Ectodermal cell (in vitro differentiated cells): ENCODE measurements at regions not wholly inside any gene's neighbourhood (a gene's known extent, or its start where the extent isn't known, plus 50 kb on each side); places are given as distances from the start of the nearest gene placed in this dataset.

Experiments
- H3K27ac ChIP-seq: 2 replicates; pipeline ENCODE4 v1.7.0; 2013; ENCODE audit warnings: mild to moderate bottlenecking, low read depth, low read length; ENCODE audit not compliant: insufficient read depth, poor library complexity, severe bottlenecking
- H3K27me3 ChIP-seq: 2 replicates; pipeline ENCODE4 v1.7.0; 2013; ENCODE audit warnings: mild to moderate bottlenecking, low read length; ENCODE audit not compliant: insufficient read depth, control insufficient read depth, poor library complexity, severe bottlenecking
- H3K36me3 ChIP-seq: one replicate; pipeline ENCODE4 v1.7.0; 2013; ENCODE audit warnings: low read length; ENCODE audit not compliant: control insufficient read depth, insufficient read depth
- H3K4me1 ChIP-seq: one replicate; pipeline ENCODE4 v1.7.0; 2013; ENCODE audit warnings: low read length; ENCODE audit not compliant: control insufficient read depth, insufficient read depth
- H3K4me3 ChIP-seq: 2 replicates; pipeline ENCODE4 v1.7.0; 2013; ENCODE audit warnings: low read depth, low read length, control low read depth; ENCODE audit not compliant: insufficient read depth
- H3K9me3 ChIP-seq: 2 replicates; pipeline ENCODE4 v1.7.0; 2013; ENCODE audit warnings: mild to moderate bottlenecking, low read length, moderate library complexity; ENCODE audit not compliant: control insufficient read depth
- WGBS, 2 experiments: methylation state at CpG; one replicate each; pipeline ENCODE4 v1.1.7; 2013; ENCODE audit warnings: missing lambda C conversion rate in 2 of 2; 5-methylcytosine and 5-hydroxymethylcytosine counted together

GRCh38 chr14:34208532-34208931, 253.5 kb downstream of the SPTSSA start:
- no peaks in the 10 kb centered on the region for H3K9me3 ChIP-seq
- no peak overlapping the region for H3K4me3 ChIP-seq
- H3K36me3 ChIP-seq = no peaks in the 10 kb centered on the region
- 72 to 77% methylated on average over 3 of the region's 3 CpGs for WGBS, 2 experiments
- no peaks in the 10 kb centered on the region for H3K4me1 ChIP-seq
- no peaks in the 10 kb centered on the region for H3K27me3 ChIP-seq
- no peak overlapping the region for H3K27ac ChIP-seq

- WGBS, 2 experiments = 91 to 92% methylated on average over 1 of the region's 1 CpG
- Histone ChIP-seq H3K9me3 (no peaks in the 10 kb centered on the region), H3K27me3 (no peaks in the 10 kb centered on the region), H3K36me3 (no peaks in the 10 kb centered on the region), H3K4me1 (no peaks in the 10 kb centered on the region), H3K4me3 (no peak overlapping the region), H3K27ac (no peak overlapping the region)
Observed at GRCh38 chr14:34205799-34206198, 254.9 kb upstream of the EGLN3 start.

GRCh38 chr14:34204774-34205173, 253.9 kb upstream of the EGLN3 start:
- H3K27me3 ChIP-seq = no peaks in the 10 kb centered on the region
- H3K36me3 ChIP-seq = no peaks in the 10 kb centered on the region
- WGBS, 2 experiments = 95 to 97% methylated on average over 4 of the region's 4 CpGs
- H3K4me3 ChIP-seq = no peak overlapping the region
- H3K27ac ChIP-seq = no peak overlapping the region
- no peaks in the 10 kb centered on the region for H3K9me3 ChIP-seq
- no peaks in the 10 kb centered on the region for H3K4me1 ChIP-seq

DNA sequence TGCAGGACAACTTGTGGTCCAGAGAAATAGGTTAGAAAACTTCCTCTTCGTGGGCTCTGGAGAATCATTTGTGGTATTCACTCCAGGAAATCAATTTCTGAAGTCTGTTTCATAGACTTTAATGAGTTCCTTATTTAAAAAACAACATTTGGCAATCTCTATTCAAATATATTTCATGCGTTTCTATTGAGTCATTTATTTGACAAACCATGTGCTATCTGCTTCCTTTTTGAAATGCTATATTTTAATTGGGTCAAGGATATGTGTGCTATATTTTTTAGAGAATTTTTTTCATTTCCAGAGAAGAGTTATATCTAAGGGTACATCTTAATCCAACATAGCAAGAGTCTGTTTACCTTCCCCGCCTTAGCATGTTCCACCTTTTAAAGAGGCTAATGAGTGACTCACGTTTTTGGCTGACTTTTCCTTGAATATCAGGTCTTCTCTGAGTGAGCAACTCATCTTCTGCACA, 252.4 kb upstream of the EGLN3 start:
- no peaks in the 10 kb centered on the region for H3K27me3 ChIP-seq
- H3K4me3 ChIP-seq = no peak overlapping the region
- H3K36me3 ChIP-seq = no peaks in the 10 kb centered on the region
- no peaks in the 10 kb centered on the region for H3K9me3 ChIP-seq
- 71 to 82% methylated on average over 3 to 4 of the region's 4 CpGs for WGBS, 2 experiments
- no peak overlapping the region for H3K27ac ChIP-seq
- H3K4me1 ChIP-seq = no peaks in the 10 kb centered on the region

DNA sequence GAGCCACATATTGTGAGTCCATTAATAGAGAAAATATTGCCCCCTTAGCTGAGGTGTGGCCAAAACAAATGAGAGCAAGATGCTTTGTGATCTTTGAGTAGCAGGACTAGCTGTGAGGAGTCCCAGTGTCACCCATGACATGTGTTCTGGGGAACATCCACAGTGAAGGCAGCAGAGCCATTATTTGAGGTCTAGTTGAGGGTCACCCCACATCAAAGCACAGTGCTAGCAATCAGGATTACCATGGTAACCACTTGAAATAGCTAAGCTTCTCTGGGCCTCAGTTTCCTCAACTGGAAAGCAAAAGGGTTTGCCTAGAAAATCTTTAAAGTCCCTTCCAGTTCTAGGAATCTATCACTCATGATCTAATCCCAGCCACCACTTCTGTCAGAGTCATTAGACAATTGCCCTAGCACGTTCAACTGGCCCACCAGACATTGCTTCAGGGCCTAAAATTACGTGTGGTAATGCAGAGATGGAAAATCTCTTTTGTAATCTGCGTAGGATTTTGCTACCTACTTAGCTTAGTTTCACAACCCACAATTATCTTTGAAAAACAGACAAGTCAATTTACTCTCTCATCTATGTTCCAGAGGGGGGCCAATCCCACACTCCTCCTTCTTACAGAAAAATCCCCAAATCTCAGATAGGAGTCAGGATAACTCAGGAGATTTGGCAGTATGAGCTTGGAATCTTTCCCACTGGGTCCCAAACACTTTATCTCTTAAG, 251.2 kb upstream of the EGLN3 start:
- H3K27me3 ChIP-seq = no peaks in the 10 kb centered on the region
- no peaks in the 10 kb centered on the region for H3K36me3 ChIP-seq
- no peaks in the 10 kb centered on the region for H3K9me3 ChIP-seq
- H3K4me3 ChIP-seq = no peak overlapping the region
- no peaks in the 10 kb centered on the region for H3K4me1 ChIP-seq
- 96 to 99% methylated on average over 3 of the region's 3 CpGs for WGBS, 2 experiments
- no peak overlapping the region for H3K27ac ChIP-seq

- WGBS, 2 experiments = 93 to 96% methylated on average over 2 to 4 of the region's 4 CpGs
- no peak overlapping the region for H3K27ac ChIP-seq
Observed at GRCh38 chr14:34199585-34199984, 248.7 kb upstream of the EGLN3 start.

GRCh38 chr14:34198096-34198495, 247.2 kb upstream of the EGLN3 start:
- Histone ChIP-seq H3K36me3 (no peaks in the 10 kb centered on the region), H3K4me1 (no peaks in the 10 kb centered on the region), H3K27ac (no peak overlapping the region), H3K4me3 (no peak overlapping the region), H3K9me3 (no peaks in the 10 kb centered on the region), H3K27me3 (no peaks in the 10 kb centered on the region)
- 95 to 99% methylated on average over 4 of the region's 4 CpGs for WGBS, 2 experiments

More at GRCh38 chr14:34199585-34199984, 248.7 kb upstream of the EGLN3 start:
- Histone ChIP-seq H3K9me3 (no peaks in the 10 kb centered on the region), H3K4me1 (no peaks in the 10 kb centered on the region), H3K36me3 (no peaks in the 10 kb centered on the region), H3K27me3 (no peaks in the 10 kb centered on the region), H3K4me3 (no peak overlapping the region)

DNA sequence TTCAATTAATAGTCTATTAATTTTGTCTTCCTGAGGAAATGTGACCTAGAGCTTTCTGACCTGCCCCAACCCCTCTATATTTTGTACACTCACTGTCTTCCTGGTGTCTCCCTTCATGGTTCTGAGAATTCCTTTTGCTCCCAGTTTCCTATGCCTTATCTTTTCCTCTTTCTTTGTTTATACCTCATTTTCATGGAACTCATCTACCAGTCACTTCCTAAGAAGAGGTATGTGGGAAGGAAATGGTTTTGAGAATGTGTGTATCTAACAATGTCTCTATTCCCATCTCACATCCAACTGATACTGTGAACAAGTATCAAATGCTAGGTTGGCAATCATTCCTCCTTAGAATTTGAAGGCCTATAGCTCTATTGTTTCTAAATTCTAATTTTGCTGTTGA, 245.1 kb upstream of the EGLN3 start:
- H3K27me3 ChIP-seq = no peaks in the 10 kb centered on the region
- H3K36me3 ChIP-seq = no peaks in the 10 kb centered on the region
- no peaks in the 10 kb centered on the region for H3K4me1 ChIP-seq
- H3K9me3 ChIP-seq = no peaks in the 10 kb centered on the region
- H3K27ac ChIP-seq = no peak overlapping the region
- no peak overlapping the region for H3K4me3 ChIP-seq

DNA sequence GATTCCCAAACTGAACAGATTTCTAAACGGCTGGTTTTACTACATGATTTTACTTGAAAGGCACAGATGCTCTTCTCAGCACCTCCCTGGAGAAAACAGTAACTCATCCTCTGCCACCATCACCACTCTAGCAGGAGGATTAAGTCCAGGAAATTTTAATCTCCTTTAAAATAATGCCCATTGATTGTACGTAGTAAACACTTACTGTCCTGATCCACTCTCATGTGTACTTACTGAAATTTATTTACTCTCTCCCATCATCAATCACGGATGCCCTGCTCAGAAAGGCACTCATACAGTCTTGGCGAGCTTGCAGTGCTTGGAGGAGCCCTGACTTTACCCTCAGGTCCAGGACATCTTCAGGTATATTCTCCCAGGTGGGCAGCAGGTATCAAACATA, 239.8 kb upstream of the EGLN3 start:
- H3K27ac ChIP-seq = no peak overlapping the region

DNA sequence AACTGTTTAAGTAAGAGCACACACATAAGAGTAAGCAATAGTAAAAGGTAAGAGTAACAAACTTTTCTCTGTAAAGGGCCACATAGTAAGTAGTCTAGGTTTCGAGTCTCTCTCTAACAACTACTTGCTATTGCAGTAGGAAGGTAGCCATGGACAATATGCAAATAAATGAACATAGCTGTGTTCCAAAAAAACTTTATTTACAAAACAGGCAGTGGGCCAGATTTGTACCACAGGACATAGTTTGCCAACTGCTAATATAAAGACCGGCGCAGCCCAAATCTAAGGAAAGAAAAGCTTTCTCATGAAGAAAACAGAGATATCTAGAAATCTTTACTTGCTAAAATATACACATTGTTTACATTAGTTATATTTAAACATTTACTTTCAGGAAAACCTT, 239.0 kb upstream of the EGLN3 start:
- H3K27ac ChIP-seq = no peak overlapping the region
- no peaks in the 10 kb centered on the region for H3K36me3 ChIP-seq
- H3K27me3 ChIP-seq = no peaks in the 10 kb centered on the region
- WGBS, 2 experiments = 100% methylated on average over 2 to 3 of the region's 3 CpGs
- no peaks in the 10 kb centered on the region for H3K4me1 ChIP-seq
- no peaks in the 10 kb centered on the region for H3K9me3 ChIP-seq
- H3K4me3 ChIP-seq = no peak overlapping the region

More for the DNA sequence above, 239.8 kb upstream of the EGLN3 start:
- H3K36me3 ChIP-seq = no peaks in the 10 kb centered on the region
- H3K4me1 ChIP-seq = no peaks in the 10 kb centered on the region
- no peaks in the 10 kb centered on the region for H3K9me3 ChIP-seq
- no peaks in the 10 kb centered on the region for H3K27me3 ChIP-seq
- no peak overlapping the region for H3K4me3 ChIP-seq
- 89% methylated on average over 4 of the region's 4 CpGs for WGBS, 2 experiments
